WTC11 (cell line): ENCODE measurements at regions not wholly inside any gene's neighbourhood (a gene's known extent, or its start where the extent isn't known, plus 50 kb on each side); places are given as distances from the start of the nearest gene placed in this dataset.

Experiments
- CTCF ChIP-seq: fragments of 200-600 bp; IDR thresholded peaks from 2 replicates; pipeline ENCODE4 v1.8.0; 2022; ENCODE audit warnings: antibody characterized with exemption
- ELF4 ChIP-seq: sonication (generic); formaldehyde crosslinking; IDR thresholded peaks from 2 replicates; pipeline ENCODE4 v1.8.1; 2022; ENCODE audit warnings: low read depth, mild to moderate bottlenecking, moderate library complexity, missing genetic modification reagents
- KAT7 ChIP-seq: sonication (generic); formaldehyde crosslinking; IDR thresholded peaks from 2 replicates; pipeline ENCODE4 v1.8.1; 2023; ENCODE audit warnings: missing genetic modification reagents, mild to moderate bottlenecking, borderline replicate concordance
- NR1H2 ChIP-seq: sonication (generic); formaldehyde crosslinking; IDR thresholded peaks from 2 replicates; pipeline ENCODE4 v1.9.0; 2021; ENCODE audit warnings: mild to moderate bottlenecking, moderate library complexity, missing genetic modification reagents
- RORB ChIP-seq: fragments of 250-450 bp; sonication (Bioruptor Pico); IDR thresholded peaks from 2 replicates; pipeline ENCODE4 v1.9.0; 2021; ENCODE audit warnings: mild to moderate bottlenecking
- USF2 ChIP-seq: sonication (generic); formaldehyde crosslinking; IDR thresholded peaks from 2 replicates; pipeline ENCODE4 v1.8.1; 2023; ENCODE audit warnings: mild to moderate bottlenecking, missing genetic modification reagents, moderate library complexity
- ZNF138 ChIP-seq: sonication (generic); formaldehyde crosslinking; conservative IDR thresholded peaks from 2 replicates; pipeline ENCODE4 v1.8.1; 2022; ENCODE audit warnings: mild to moderate bottlenecking, moderate library complexity, missing genetic modification reagents
- ZNF317 ChIP-seq: sonication (generic); formaldehyde crosslinking; IDR thresholded peaks from 2 replicates; pipeline ENCODE4 v1.8.1; 2023; ENCODE audit warnings: low read depth, mild to moderate bottlenecking, moderate library complexity, missing genetic modification reagents, borderline replicate concordance
- ZNF532 ChIP-seq: fragments of 250-450 bp; sonication (Bioruptor Pico); IDR thresholded peaks from 2 replicates; pipeline ENCODE4 v1.9.0; 2021; ENCODE audit warnings: mild to moderate bottlenecking, borderline replicate concordance
- TF ChIP-seq, protein P1 (sequence below): sonication (generic); formaldehyde crosslinking; conservative IDR thresholded peaks from 2 replicates; pipeline ENCODE4 v1.8.1; 2022; ENCODE audit warnings: mild to moderate bottlenecking, missing genetic modification reagents
- TF ChIP-seq, protein P2 (sequence below): sonication (generic); formaldehyde crosslinking; IDR thresholded peaks from 2 replicates; pipeline ENCODE4 v1.8.1; 2022; ENCODE audit warnings: low read depth, mild to moderate bottlenecking, moderate library complexity, missing genetic modification reagents, borderline replicate concordance
- TF ChIP-seq, protein P3 (sequence below): sonication (generic); formaldehyde crosslinking; IDR thresholded peaks from 2 replicates; pipeline ENCODE4 v1.8.1; 2023; ENCODE audit warnings: mild to moderate bottlenecking, moderate library complexity, missing genetic modification reagents

DNA sequence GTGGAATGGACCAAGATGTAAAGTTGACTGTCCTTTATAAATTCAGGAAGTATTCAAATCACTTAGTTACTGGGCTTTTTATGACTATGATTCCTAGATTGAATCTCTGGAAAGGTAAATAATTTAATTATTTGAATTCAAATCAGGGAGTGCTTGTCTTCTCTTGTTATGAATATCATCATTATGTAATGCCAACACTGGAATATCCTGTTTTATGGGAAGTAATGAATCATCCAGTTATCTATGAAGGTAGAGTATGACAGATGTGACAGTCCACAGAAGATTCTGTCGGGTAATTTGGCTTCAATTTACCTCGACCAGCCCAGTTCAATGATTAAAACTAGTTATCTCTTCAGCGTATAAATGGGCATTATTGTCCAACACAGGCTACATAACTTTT, 141.0 kb upstream of the NUDT12 start:
- no peak for TF ChIP-seq USF2 (CRISPR knock-in tag)
- TF ChIP-seq ZNF138 (CRISPR knock-in tag): no peak
- TF ChIP-seq CTCF: no peak
- TF ChIP-seq ZNF317 (CRISPR knock-in tag): no peak
- TF ChIP-seq NR1H2 (CRISPR knock-in tag): no peak
- TF ChIP-seq, protein P1, sequence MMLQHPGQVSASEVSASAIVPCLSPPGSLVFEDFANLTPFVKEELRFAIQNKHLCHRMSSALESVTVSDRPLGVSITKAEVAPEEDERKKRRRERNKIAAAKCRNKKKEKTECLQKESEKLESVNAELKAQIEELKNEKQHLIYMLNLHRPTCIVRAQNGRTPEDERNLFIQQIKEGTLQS (CRISPR knock-in tag): no peak
- TF ChIP-seq, protein P2, sequence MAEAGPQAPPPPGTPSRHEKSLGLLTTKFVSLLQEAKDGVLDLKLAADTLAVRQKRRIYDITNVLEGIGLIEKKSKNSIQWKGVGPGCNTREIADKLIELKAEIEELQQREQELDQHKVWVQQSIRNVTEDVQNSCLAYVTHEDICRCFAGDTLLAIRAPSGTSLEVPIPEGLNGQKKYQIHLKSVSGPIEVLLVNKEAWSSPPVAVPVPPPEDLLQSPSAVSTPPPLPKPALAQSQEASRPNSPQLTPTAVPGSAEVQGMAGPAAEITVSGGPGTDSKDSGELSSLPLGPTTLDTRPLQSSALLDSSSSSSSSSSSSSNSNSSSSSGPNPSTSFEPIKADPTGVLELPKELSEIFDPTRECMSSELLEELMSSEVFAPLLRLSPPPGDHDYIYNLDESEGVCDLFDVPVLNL (CRISPR knock-in tag): no peak
- TF ChIP-seq, protein P3, sequence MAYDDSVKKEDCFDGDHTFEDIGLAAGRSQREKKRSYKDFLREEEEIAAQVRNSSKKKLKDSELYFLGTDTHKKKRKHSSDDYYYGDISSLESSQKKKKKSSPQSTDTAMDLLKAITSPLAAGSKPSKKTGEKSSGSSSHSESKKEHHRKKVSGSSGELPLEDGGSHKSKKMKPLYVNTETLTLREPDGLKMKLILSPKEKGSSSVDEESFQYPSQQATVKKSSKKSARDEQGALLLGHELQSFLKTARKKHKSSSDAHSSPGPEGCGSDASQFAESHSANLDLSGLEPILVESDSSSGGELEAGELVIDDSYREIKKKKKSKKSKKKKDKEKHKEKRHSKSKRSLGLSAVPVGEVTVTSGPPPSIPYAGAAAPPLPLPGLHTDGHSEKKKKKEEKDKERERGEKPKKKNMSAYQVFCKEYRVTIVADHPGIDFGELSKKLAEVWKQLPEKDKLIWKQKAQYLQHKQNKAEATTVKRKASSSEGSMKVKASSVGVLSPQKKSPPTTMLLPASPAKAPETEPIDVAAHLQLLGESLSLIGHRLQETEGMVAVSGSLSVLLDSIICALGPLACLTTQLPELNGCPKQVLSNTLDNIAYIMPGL: no peak
- TF ChIP-seq RORB (CRISPR knock-in tag): no peak
- TF ChIP-seq ELF4 (CRISPR knock-in tag): no peak
- TF ChIP-seq ZNF532 (CRISPR knock-in tag): no peak
- no peak for TF ChIP-seq KAT7
